GM12801 (cell line): ENCODE measurements at regions not wholly inside any gene's neighbourhood (a gene's known extent, or its start where the extent isn't known, plus 50 kb on each side); places are given as distances from the start of the nearest gene placed in this dataset.

Experiments
- CTCF ChIP-seq: IDR thresholded peaks from one replicate; pipeline ENCODE4 v1.5.1; 2011; ENCODE audit warnings: control low read depth; ENCODE audit not compliant: insufficient read length; ENCODE audit errors: extremely low read depth

GRCh38 chr7:119886007-119886406, 387.0 kb upstream of the KCND2 start:
- TF ChIP-seq CTCF: no peak

DNA sequence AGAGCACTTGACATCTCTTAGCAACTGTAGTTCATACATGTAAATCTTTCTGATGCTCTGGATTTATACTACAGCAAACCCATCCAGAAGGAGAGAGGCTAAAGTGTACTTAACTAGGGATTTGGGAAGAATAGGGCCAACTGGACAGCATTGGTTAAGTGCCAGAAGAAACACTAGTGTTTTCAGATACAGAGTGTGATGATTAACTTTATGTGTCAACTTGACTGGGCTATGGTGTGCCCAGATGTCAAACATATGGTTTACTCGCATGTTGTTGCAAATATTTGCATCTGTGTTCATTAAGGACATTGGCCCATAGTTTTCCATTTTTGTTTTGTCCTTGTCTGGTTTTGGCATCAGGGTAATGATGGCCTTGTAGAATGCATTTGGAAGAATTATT, 384.7 kb upstream of the KCND2 start:
- TF ChIP-seq CTCF: no peak

DNA sequence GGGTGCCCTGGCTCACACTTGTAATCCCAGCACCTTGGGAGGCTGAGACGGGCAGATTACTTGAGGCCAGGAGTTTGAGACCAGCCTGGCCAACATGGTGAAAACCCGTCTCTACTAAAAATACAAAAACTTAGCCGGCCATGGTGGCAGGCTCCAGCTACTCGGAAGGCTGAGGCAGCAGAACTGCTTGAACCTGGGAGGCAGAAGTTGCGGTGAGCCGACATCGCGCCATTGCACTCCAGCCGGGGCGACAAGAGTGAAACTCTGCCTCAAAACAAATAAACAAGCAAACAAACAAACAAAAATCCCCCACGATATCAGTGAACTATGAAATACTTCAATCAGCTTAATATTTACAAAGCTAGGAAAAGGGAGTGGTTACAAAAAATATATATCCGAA, 382.3 kb upstream of the KCND2 start:
- no peak for TF ChIP-seq CTCF

DNA sequence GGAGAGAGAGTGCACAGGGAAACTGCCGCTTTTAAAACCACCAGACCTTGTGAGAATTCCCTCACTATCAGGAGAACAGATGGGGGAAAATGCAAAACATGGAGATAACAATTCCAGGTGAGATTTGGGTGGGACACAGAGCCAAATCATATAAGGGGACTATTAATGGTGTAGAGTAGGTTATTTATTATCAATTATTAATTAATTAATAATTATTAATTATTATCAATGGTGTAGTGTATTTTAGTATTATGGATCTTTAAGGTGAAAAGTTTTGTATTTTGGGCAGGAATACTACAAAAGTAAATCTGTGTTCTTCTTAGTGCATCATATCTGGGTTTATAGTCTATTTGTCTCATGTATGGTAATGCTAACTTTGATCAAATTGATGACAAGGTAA, 377.7 kb upstream of the KCND2 start:
- TF ChIP-seq CTCF: no peak

- TF ChIP-seq CTCF: no peak
These were observed 376.6 kb upstream of the KCND2 start for GRCh38 chr7:119896386-119896785.

DNA sequence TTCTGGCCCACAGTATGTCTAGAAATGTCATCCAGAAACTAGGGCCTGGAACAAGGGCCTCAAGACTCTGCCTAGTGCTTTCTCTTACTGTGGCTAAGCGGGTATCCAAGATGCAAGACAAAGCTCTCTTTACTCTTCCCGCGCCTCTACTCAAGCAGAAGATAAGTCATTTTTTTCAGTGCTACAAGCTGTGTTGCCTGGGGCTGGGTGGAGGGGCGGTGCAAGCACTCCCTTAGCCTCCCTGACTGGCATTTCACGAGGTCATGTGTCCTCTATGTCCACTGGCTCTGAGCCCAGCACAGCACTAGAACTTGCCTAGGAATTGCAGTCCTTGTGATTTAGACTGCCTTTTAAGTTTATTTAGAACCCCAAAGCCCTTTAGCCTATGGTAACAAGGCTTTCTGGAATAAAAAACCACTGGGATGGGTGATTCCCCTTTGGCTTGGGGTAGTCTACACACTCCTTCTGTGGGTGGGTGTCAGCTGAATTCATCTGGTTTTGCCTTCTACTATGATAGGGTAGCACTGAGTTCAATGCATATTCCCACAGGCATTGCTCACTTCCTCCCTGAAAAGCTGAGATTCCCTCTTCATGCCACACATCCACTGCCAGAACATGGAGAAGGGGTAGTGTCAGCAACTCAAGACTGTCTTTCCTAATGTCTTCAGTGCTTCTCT, 371.8 kb upstream of the KCND2 start:
- TF ChIP-seq CTCF: no peak

DNA sequence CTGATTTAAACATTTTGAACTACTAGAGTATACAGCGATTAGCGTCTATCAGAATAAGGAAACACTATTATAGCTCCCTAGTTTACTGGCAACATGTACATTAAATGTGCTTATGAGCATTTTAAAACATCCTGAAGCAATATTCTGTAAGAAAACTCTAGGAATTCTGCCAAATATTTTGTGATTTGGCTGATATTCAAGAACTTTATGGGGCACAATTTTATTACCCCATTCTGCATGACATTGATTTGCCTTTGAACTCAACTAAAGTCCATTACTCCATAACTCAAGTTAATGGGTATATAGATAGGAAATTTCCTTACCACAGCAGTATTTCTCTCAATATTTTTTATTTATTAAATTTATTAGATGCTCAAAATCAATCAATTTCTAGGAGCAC, 369.9 kb upstream of the KCND2 start:
- TF ChIP-seq CTCF: no peak

- no peak for TF ChIP-seq CTCF
These were observed 367.5 kb upstream of the KCND2 start for GRCh38 chr7:119905495-119905894.
